ENCODE measurements at regions not wholly inside any gene's neighbourhood (a gene's known extent, or its start where the extent isn't known, plus 50 kb on each side); places are given as distances from the start of the nearest gene placed in this dataset.

- Histone ChIP-seq H3K9me3 (ENCODE audit: control insufficient read depth in 4 of 4, insufficient read depth in 3 of 4, low read length in 3 of 4) (no peaks in the 10 kb centered on the region), H3K4me3 (no peak overlapping the region), H3K9ac (ENCODE audit: insufficient read depth in 1 of 2, low read length in 2 of 2) (no peak overlapping the region), H3K27me3 (ENCODE audit: control insufficient read depth in 3 of 3, insufficient read depth in 3 of 3, low read length in 2 of 3) (no peaks in the 10 kb centered on the region), H3K4me1 (ENCODE audit: control insufficient read depth in 5 of 5, insufficient read depth in 5 of 5, low read length in 5 of 5) (no peaks in the 10 kb centered on the region), H3K36me3 (ENCODE audit: control insufficient read depth in 4 of 4, insufficient read depth in 4 of 4, low read length in 4 of 4) (no peaks in the 10 kb centered on the region), H3K27ac (ENCODE audit: low read depth in 1 of 2, low read length in 1 of 2) (no peak overlapping the region)
- 77 to 88% methylated on average over 1 of the region's 1 CpG for WGBS, 2 donors
- no peak for TF ChIP-seq CTCF (IDR thresholded peaks at IDR 0.05; ENCODE audit: control extremely low read depth, extremely low read depth)
- DNase-seq, result no peak
- no peak for ATAC-seq (ENCODE audit: insufficient read depth, low FRiP score)
These were observed 327.3 kb downstream of the INHBA start for GRCh38 chr7:41375582-41375981.

GRCh38 chr7:41374150-41374848 lies 328.6 kb downstream of the INHBA start:
- H3K4me1 ChIP-seq (ENCODE audit: control insufficient read depth in 5 of 5, insufficient read depth in 5 of 5, low read length in 5 of 5), result no peaks in the 10 kb centered on the region
- H3K27me3 ChIP-seq (ENCODE audit: control insufficient read depth in 3 of 3, insufficient read depth in 3 of 3, low read length in 2 of 3), result no peaks in the 10 kb centered on the region
- no peak overlapping the region for H3K4me3 ChIP-seq
- ATAC-seq (ENCODE audit: insufficient read depth, low FRiP score) (no peak), DNase-seq (no peak)
- 62 to 79% methylated on average over 6 of the region's 6 CpGs for WGBS, 2 donors
- no peaks in the 10 kb centered on the region for H3K9me3 ChIP-seq (ENCODE audit: control insufficient read depth in 4 of 4, insufficient read depth in 3 of 4, low read length in 3 of 4)
- H3K36me3 ChIP-seq (ENCODE audit: control insufficient read depth in 4 of 4, insufficient read depth in 4 of 4, low read length in 4 of 4), result no peaks in the 10 kb centered on the region
- no peak for TF ChIP-seq CTCF (IDR thresholded peaks at IDR 0.05; ENCODE audit: control extremely low read depth, extremely low read depth)
- H3K9ac ChIP-seq (ENCODE audit: insufficient read depth in 1 of 2, low read length in 2 of 2), result no peak overlapping the region
- no peak overlapping the region for H3K27ac ChIP-seq (ENCODE audit: low read depth in 1 of 2, low read length in 1 of 2)

GRCh38 chr7:41367967-41368882 lies 334.7 kb downstream of the INHBA start:
- no peaks in the 10 kb centered on the region for H3K4me1 ChIP-seq (ENCODE audit: control insufficient read depth in 5 of 5, insufficient read depth in 5 of 5, low read length in 5 of 5)
- no peak overlapping the region for H3K4me3 ChIP-seq
- 88 to 92% methylated on average over 11 of the region's 11 CpGs for WGBS, 2 donors
- DNase-seq, result peak in 2 of 3 donors; percentile 10 to 56
- no peaks in the 10 kb centered on the region for H3K27me3 ChIP-seq (ENCODE audit: control insufficient read depth in 3 of 3, insufficient read depth in 3 of 3, low read length in 2 of 3)
- H3K9ac ChIP-seq (ENCODE audit: insufficient read depth in 1 of 2, low read length in 2 of 2), result no peak overlapping the region
- no peaks in the 10 kb centered on the region for H3K36me3 ChIP-seq (ENCODE audit: control insufficient read depth in 4 of 4, insufficient read depth in 4 of 4, low read length in 4 of 4)
- H3K9me3 ChIP-seq (ENCODE audit: control insufficient read depth in 4 of 4, insufficient read depth in 3 of 4, low read length in 3 of 4), result no peaks in the 10 kb centered on the region
- no peak for ATAC-seq (ENCODE audit: insufficient read depth, low FRiP score)
- H3K27ac ChIP-seq (ENCODE audit: low read depth in 1 of 2, low read length in 1 of 2), result no peak overlapping the region
- TF ChIP-seq CTCF (IDR thresholded peaks at IDR 0.05; ENCODE audit: control extremely low read depth, extremely low read depth), result no peak
